ENCODE measurements at regions not wholly inside any gene's neighbourhood (a gene's known extent, or its start where the extent isn't known, plus 50 kb on each side); places are given as distances from the start of the nearest gene placed in this dataset.

- H3K9ac ChIP-seq (replicated peaks; ENCODE audit: extremely low read depth, insufficient read depth, low read length), result no peak overlapping the region
- H3K27me3 ChIP-seq (ENCODE audit: control insufficient read depth in 2 of 2, insufficient read depth in 2 of 2, low read length in 2 of 2), result no peaks in the 10 kb centered on the region
- no peaks in the 10 kb centered on the region for H3K79me2 ChIP-seq (ENCODE audit: control insufficient read depth, insufficient read depth, low read length)
- ChIA-PET CTCF (interaction anchor here (0.6 to 1.5 kb wide), 4 partner anchors 20 to 54 kb away, joined by 3 read pairs; no protein-coding TSS in a partner anchor), POLR2A (no interaction called here)
- H4K20me1 ChIP-seq (replicated peaks; ENCODE audit: control insufficient read depth, extremely low read depth, insufficient read depth, low read length), result no peaks in the 10 kb centered on the region
- TF ChIP-seq JUN (IDR thresholded peaks at IDR 0.05; ENCODE audit: borderline replicate concordance, insufficient read depth, insufficient read length, low read depth) (no peak), EZH2 (IDR thresholded peaks at IDR 0.05; ENCODE audit: borderline replicate concordance, low read depth, low read length, severe bottlenecking) (no peak), GATA2 (IDR thresholded peaks at IDR 0.05; ENCODE audit: insufficient read depth, insufficient read length, low read depth, low read length) (no peak), POLR2A (IDR thresholded peaks at IDR 0.05; ENCODE audit: low read depth, low read length) (no peak), MYC (IDR thresholded peaks at IDR 0.05; ENCODE audit: low read depth, low read length) (no peak), POLR2AphosphoS5 (IDR thresholded peaks at IDR 0.05; ENCODE audit: insufficient read depth, low read depth, low read length) (no peak), FOS (IDR thresholded peaks at IDR 0.05; ENCODE audit: borderline replicate concordance, insufficient read depth, low read length) (no peak)
- TF ChIP-seq, protein P1, sequence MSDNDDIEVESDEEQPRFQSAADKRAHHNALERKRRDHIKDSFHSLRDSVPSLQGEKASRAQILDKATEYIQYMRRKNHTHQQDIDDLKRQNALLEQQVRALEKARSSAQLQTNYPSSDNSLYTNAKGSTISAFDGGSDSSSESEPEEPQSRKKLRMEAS (IDR thresholded peaks at IDR 0.05; ENCODE audit: insufficient read depth, insufficient read length), result no peak
- TF ChIP-seq, protein P2, sequence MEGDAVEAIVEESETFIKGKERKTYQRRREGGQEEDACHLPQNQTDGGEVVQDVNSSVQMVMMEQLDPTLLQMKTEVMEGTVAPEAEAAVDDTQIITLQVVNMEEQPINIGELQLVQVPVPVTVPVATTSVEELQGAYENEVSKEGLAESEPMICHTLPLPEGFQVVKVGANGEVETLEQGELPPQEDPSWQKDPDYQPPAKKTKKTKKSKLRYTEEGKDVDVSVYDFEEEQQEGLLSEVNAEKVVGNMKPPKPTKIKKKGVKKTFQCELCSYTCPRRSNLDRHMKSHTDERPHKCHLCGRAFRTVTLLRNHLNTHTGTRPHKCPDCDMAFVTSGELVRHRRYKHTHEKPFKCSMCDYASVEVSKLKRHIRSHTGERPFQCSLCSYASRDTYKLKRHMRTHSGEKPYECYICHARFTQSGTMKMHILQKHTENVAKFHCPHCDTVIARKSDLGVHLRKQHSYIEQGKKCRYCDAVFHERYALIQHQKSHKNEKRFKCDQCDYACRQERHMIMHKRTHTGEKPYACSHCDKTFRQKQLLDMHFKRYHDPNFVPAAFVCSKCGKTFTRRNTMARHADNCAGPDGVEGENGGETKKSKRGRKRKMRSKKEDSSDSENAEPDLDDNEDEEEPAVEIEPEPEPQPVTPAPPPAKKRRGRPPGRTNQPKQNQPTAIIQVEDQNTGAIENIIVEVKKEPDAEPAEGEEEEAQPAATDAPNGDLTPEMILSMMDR (IDR thresholded peaks at IDR 0.05; ENCODE audit: extremely low read depth in 1 of 2, insufficient read depth in 1 of 2, low read depth in 1 of 2, low read length in 2 of 2), result no peak
- DNase-seq (ENCODE audit: low read depth, low spot score), result no peak
- no peak overlapping the region for H2AFZ ChIP-seq (ENCODE audit: low read depth, low read length)
- no peaks in the 10 kb centered on the region for H3K36me3 ChIP-seq (ENCODE audit: control insufficient read depth in 2 of 2, extremely low read depth in 1 of 2, insufficient read depth in 2 of 2, low read length in 2 of 2)
- BruUV-seq (replicated peaks), result no TSS peak
- H3K4me1 ChIP-seq (ENCODE audit: control insufficient read depth, extremely low read depth, insufficient read depth, low read length), result no peaks in the 10 kb centered on the region
- intact Hi-C loops (cut with micrococcal nuclease), result no loop called here
- FAIRE-seq, result no peak
- H3K9me3 ChIP-seq (replicated peaks; ENCODE audit: control insufficient read depth, insufficient read depth, low read length), result no peaks in the 10 kb centered on the region
- no peaks in the 10 kb centered on the region for H3K9me1 ChIP-seq (replicated peaks; ENCODE audit: control insufficient read depth, extremely low read depth, insufficient read depth, low read length)
- H3K27ac ChIP-seq (ENCODE audit: insufficient read depth, low read depth, low read length), result no peak overlapping the region
- no peak overlapping the region for H3K4me3 ChIP-seq (replicated peaks in 1 of 3; ENCODE audit: insufficient read depth in 1 of 3, low read depth in 1 of 3, low read length in 3 of 3)
- dilution Hi-C loops (cut with MboI; ENCODE audit: extremely low pct_ligation_motif_present, low sequenced_read_pairs), result no loop called here
- no peak overlapping the region for H3K4me2 ChIP-seq (ENCODE audit: insufficient read depth, low read length)
These were observed 78.3 kb downstream of the ELAPOR2 start for GRCh38 chr7:86981127-86981526.

Data from endothelial cell of umbilical vein (primary cell).